Fibroblast of mammary gland (primary cell): ENCODE measurements at regions not wholly inside any gene's neighbourhood (a gene's known extent, or its start where the extent isn't known, plus 50 kb on each side); places are given as distances from the start of the nearest gene placed in this dataset.

Experiments
- DNase-seq: peaks from one replicate; pipeline ENCODE4 v3.0.0-alpha.2; 2010; ENCODE audit warnings: low read depth
- H3K4me3 ChIP-seq: 2 replicates; pipeline ENCODE4 v1.5.1; 2011; ENCODE audit warnings: low read depth, mild to moderate bottlenecking, low read length, moderate library complexity; ENCODE audit not compliant: control insufficient read depth
- CTCF ChIP-seq: conservative IDR thresholded peaks from 2 replicates; pipeline ENCODE4 v1.5.1; 2011; ENCODE audit warnings: low read depth, low read length, inconsistent platforms; ENCODE audit not compliant: control insufficient read depth, insufficient read depth

- DNase-seq = no peak
- H3K4me3 ChIP-seq = no peak overlapping the region
- no peak for TF ChIP-seq CTCF
These were observed 519.2 kb upstream of the TOM1L1 start for GRCh38 chr17:54381482-54381881.

GRCh38 chr17:54404259-54404658, 496.4 kb upstream of the TOM1L1 start:
- no peak overlapping the region for H3K4me3 ChIP-seq
- no peak for DNase-seq
- TF ChIP-seq CTCF = no peak

GRCh38 chr17:54405826-54406225, 494.8 kb upstream of the TOM1L1 start:
- no peak for DNase-seq
- no peak for TF ChIP-seq CTCF
- no peak overlapping the region for H3K4me3 ChIP-seq

- no peak for TF ChIP-seq CTCF
- H3K4me3 ChIP-seq = no peak overlapping the region
- no peak for DNase-seq
These were observed 491.9 kb upstream of the TOM1L1 start for GRCh38 chr17:54408731-54409130.

GRCh38 chr17:54418467-54418866, 482.2 kb upstream of the TOM1L1 start:
- no peak for TF ChIP-seq CTCF
- no peak for DNase-seq
- H3K4me3 ChIP-seq = no peak overlapping the region

GRCh38 chr17:54425671-54426070, 475.0 kb upstream of the TOM1L1 start:
- TF ChIP-seq CTCF = no peak

GRCh38 chr17:54426296-54426886, 474.3 kb upstream of the TOM1L1 start:
- DNase-seq = peak; percentile 5
- peak; percentile 24 for TF ChIP-seq CTCF
- H3K4me3 ChIP-seq = no peak overlapping the region

More at GRCh38 chr17:54425671-54426070, 475.0 kb upstream of the TOM1L1 start:
- H3K4me3 ChIP-seq = no peak overlapping the region
- DNase-seq = no peak
